ENCODE measurements at regions not wholly inside any gene's neighbourhood (a gene's known extent, or its start where the extent isn't known, plus 50 kb on each side); places are given as distances from the start of the nearest gene placed in this dataset.

DNA sequence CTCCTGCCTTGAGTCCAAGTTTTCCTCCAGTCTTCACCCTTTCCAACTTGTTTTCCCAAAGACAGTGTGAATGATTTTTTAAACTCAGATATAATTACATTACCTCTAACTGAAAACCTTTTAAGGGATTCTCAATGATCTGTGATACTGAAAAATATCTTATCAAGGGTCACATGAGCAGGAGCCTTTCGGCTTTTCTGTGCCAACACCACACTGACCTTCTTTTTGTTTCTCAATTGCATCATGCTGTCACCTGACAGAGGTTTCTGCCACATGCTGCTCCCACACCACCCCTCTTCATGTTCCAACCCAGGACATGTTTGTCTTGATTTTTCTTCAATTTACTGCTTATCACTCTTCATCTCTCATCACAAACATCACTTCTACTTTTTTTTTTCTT lies 820.0 kb downstream of the PRELID2 start:
- intact Hi-C loops (cut with micrococcal nuclease; ENCODE audit: unreplicated experiment) (no loop called here), in situ Hi-C loops (cut with HindIII; ENCODE audit: low pct_unique_long_range_greater_than_20kb, low sequenced_read_pairs) (no loop called here)
- BruUV-seq (replicated peaks): no TSS peak
- H3K27me3 ChIP-seq (ENCODE audit: control insufficient read depth, insufficient read depth, low read length): no peaks in the 10 kb centered on the region
- DNase-seq (ENCODE audit: low read depth, low spot score) (no peak), ATAC-seq (no peak)
- ChIA-PET CTCF (no interaction called here), POLR2A (no interaction called here)
- H3K4me1 ChIP-seq (ENCODE audit: control insufficient read depth, insufficient read depth, low read length): no peaks in the 10 kb centered on the region
- H3K27ac ChIP-seq (ENCODE audit: low read length): no peak overlapping the region
- no peaks in the 10 kb centered on the region for H3K9me3 ChIP-seq (ENCODE audit: control insufficient read depth, insufficient read depth, low read depth, low read length)
- no peak for TF ChIP-seq SIN3A (IDR thresholded peaks at IDR 0.05; ENCODE audit: borderline replicate concordance, insufficient read depth, low read depth, low read length)
- TF ChIP-seq, protein P1, sequence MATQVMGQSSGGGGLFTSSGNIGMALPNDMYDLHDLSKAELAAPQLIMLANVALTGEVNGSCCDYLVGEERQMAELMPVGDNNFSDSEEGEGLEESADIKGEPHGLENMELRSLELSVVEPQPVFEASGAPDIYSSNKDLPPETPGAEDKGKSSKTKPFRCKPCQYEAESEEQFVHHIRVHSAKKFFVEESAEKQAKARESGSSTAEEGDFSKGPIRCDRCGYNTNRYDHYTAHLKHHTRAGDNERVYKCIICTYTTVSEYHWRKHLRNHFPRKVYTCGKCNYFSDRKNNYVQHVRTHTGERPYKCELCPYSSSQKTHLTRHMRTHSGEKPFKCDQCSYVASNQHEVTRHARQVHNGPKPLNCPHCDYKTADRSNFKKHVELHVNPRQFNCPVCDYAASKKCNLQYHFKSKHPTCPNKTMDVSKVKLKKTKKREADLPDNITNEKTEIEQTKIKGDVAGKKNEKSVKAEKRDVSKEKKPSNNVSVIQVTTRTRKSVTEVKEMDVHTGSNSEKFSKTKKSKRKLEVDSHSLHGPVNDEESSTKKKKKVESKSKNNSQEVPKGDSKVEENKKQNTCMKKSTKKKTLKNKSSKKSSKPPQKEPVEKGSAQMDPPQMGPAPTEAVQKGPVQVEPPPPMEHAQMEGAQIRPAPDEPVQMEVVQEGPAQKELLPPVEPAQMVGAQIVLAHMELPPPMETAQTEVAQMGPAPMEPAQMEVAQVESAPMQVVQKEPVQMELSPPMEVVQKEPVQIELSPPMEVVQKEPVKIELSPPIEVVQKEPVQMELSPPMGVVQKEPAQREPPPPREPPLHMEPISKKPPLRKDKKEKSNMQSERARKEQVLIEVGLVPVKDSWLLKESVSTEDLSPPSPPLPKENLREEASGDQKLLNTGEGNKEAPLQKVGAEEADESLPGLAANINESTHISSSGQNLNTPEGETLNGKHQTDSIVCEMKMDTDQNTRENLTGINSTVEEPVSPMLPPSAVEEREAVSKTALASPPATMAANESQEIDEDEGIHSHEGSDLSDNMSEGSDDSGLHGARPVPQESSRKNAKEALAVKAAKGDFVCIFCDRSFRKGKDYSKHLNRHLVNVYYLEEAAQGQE (IDR thresholded peaks at IDR 0.05; ENCODE audit: insufficient read depth in 1 of 2, low read depth in 2 of 2, low read length in 1 of 2): no peak
- TF ChIP-seq, protein P2, sequence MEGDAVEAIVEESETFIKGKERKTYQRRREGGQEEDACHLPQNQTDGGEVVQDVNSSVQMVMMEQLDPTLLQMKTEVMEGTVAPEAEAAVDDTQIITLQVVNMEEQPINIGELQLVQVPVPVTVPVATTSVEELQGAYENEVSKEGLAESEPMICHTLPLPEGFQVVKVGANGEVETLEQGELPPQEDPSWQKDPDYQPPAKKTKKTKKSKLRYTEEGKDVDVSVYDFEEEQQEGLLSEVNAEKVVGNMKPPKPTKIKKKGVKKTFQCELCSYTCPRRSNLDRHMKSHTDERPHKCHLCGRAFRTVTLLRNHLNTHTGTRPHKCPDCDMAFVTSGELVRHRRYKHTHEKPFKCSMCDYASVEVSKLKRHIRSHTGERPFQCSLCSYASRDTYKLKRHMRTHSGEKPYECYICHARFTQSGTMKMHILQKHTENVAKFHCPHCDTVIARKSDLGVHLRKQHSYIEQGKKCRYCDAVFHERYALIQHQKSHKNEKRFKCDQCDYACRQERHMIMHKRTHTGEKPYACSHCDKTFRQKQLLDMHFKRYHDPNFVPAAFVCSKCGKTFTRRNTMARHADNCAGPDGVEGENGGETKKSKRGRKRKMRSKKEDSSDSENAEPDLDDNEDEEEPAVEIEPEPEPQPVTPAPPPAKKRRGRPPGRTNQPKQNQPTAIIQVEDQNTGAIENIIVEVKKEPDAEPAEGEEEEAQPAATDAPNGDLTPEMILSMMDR (IDR thresholded peaks at IDR 0.05): no peak
- no peak for TF ChIP-seq POLR2AphosphoS5 (IDR thresholded peaks at IDR 0.05; ENCODE audit: low read depth, low read length)
- TF ChIP-seq TCF7L2 (IDR thresholded peaks at IDR 0.05; ENCODE audit: low read depth, low read length): no peak
- no peak overlapping the region for H3K4me3 ChIP-seq (ENCODE audit: low read depth in 2 of 2, low read length in 2 of 2)
- no peaks in the 10 kb centered on the region for H3K36me3 ChIP-seq (ENCODE audit: control insufficient read depth, insufficient read depth, low read length)

- Histone ChIP-seq H3K9me3 (ENCODE audit: control insufficient read depth, insufficient read depth, low read depth, low read length) (no peaks in the 10 kb centered on the region), H3K36me3 (ENCODE audit: control insufficient read depth, insufficient read depth, low read length) (no peaks in the 10 kb centered on the region), H3K4me3 (ENCODE audit: low read depth in 2 of 2, low read length in 2 of 2) (no peak overlapping the region), H3K4me1 (ENCODE audit: control insufficient read depth, insufficient read depth, low read length) (no peaks in the 10 kb centered on the region), H3K27me3 (ENCODE audit: control insufficient read depth, insufficient read depth, low read length) (no peaks in the 10 kb centered on the region), H3K27ac (ENCODE audit: low read length) (no peak overlapping the region)
- intact Hi-C loops (cut with micrococcal nuclease; ENCODE audit: unreplicated experiment) (no loop called here), in situ Hi-C loops (cut with HindIII; ENCODE audit: low pct_unique_long_range_greater_than_20kb, low sequenced_read_pairs) (no loop called here)
- ATAC-seq (no peak), DNase-seq (ENCODE audit: low read depth, low spot score) (no peak)
- POLR2A ChIA-PET: no interaction called here
- BruUV-seq (replicated peaks): no TSS peak
- TF ChIP-seq, protein P2 (IDR thresholded peaks at IDR 0.05): no peak
- TF ChIP-seq POLR2AphosphoS5 (IDR thresholded peaks at IDR 0.05; ENCODE audit: low read depth, low read length) (no peak), TCF7L2 (IDR thresholded peaks at IDR 0.05; ENCODE audit: low read depth, low read length) (no peak), SIN3A (IDR thresholded peaks at IDR 0.05; ENCODE audit: borderline replicate concordance, insufficient read depth, low read depth, low read length) (no peak)
- TF ChIP-seq, protein P1 (IDR thresholded peaks at IDR 0.05; ENCODE audit: insufficient read depth in 1 of 2, low read depth in 2 of 2, low read length in 1 of 2): no peak
- CTCF ChIA-PET: no interaction called here
Observed at GRCh38 chr5:145014109-145014508, 821.0 kb downstream of the PRELID2 start.
